Caco-2 (cell line): ENCODE measurements at regions not wholly inside any gene's neighbourhood (a gene's known extent, or its start where the extent isn't known, plus 50 kb on each side); places are given as distances from the start of the nearest gene placed in this dataset.

ENCODE experiments used
- BruUV-seq: library from RNA; stranded (reverse); fragments of 400-500 nt; replicated peaks from 2 replicates; lab custom pipeline; 2021; lab: Mats Ljungman, UMichigan
- CTCF ChIA-PET: fragments of 300-600 bp; sonication (Branson Sonifier 250); formaldehyde crosslinking; loops from one replicate; lab custom pipeline; 2022; ENCODE audit warnings: antibody characterized with exemption; lab: Charles Lee
- POLR2A ChIA-PET: fragments of 300-600 bp; sonication (Branson Sonifier 250); formaldehyde crosslinking; loops from one replicate; lab custom pipeline; 2022; ENCODE audit warnings: antibody characterized with exemption; lab: Charles Lee
- DNase-seq, 2 experiments: peaks; one replicate each; pipeline versions ENCODE4 v3.0.0 to v3.0.0-alpha.2; 2020 to 2022
- H3K27me3 ChIP-seq: replicated peaks from 2 replicates; pipeline ENCODE4 v1.6.0; 2011; ENCODE audit warnings: low read length; ENCODE audit not compliant: control insufficient read depth, insufficient read depth
- H3K36me3 ChIP-seq: 2 replicates; pipeline ENCODE4 v1.5.1; 2011; ENCODE audit warnings: low read length; ENCODE audit not compliant: control insufficient read depth, insufficient read depth
- H3K4me1 ChIP-seq: fragments of 250-450 bp; sonication (Bioruptor Pico); 2 replicates; pipeline ENCODE4 v1.5.1; 2020; ENCODE audit warnings: mild to moderate bottlenecking
- H3K4me3 ChIP-seq: 2 replicates; pipeline ENCODE4 v1.5.1; 2011; ENCODE audit warnings: low read depth, mild to moderate bottlenecking, control low read depth, low read length
- H3K9me3 ChIP-seq: fragments of 250-450 bp; sonication (Bioruptor Pico); 2 replicates; pipeline ENCODE4 v1.5.1; 2020; ENCODE audit warnings: mild to moderate bottlenecking, moderate library complexity
- H3K27ac Mint-ChIP-seq: one replicate; pipeline ENCODE4 v1.8.0; 2022; ENCODE audit warnings: mixed read lengths; ENCODE audit not compliant: unreplicated experiment
- H3K27me3 Mint-ChIP-seq: one replicate; pipeline ENCODE4 v1.8.0; 2022; ENCODE audit warnings: mixed read lengths; ENCODE audit not compliant: insufficient read depth, unreplicated experiment
- H3K36me3 Mint-ChIP-seq: one replicate; pipeline ENCODE4 v1.8.0; 2022; ENCODE audit warnings: mild to moderate bottlenecking, mixed read lengths; ENCODE audit not compliant: insufficient read depth, unreplicated experiment
- H3K4me1 Mint-ChIP-seq: one replicate; pipeline ENCODE4 v1.8.0; 2022; ENCODE audit warnings: low read depth, mixed read lengths; ENCODE audit not compliant: unreplicated experiment
- H3K4me3 Mint-ChIP-seq: one replicate; pipeline ENCODE4 v1.8.0; 2022; ENCODE audit warnings: mild to moderate bottlenecking, moderate library complexity, mixed read lengths; ENCODE audit not compliant: unreplicated experiment
- H3K9me3 Mint-ChIP-seq: one replicate; pipeline ENCODE4 v1.8.0; 2022; ENCODE audit warnings: mixed read lengths; ENCODE audit not compliant: unreplicated experiment
- CTCF ChIP-seq, 2 experiments: fragments of 200-600 bp in 1 of 2; IDR thresholded peaks; 1 replicate in 1 of 2; 2 replicates in 1 of 2; pipeline versions ENCODE4 v1.5.1 to v1.8.0; 2011 to 2022; ENCODE audit warnings: antibody characterized with exemption in 1 of 2, control low read depth in 1 of 2, inconsistent platforms in 1 of 2, low read depth in 1 of 2, low read length in 1 of 2, mild to moderate bottlenecking in 1 of 2, moderate library complexity in 1 of 2; ENCODE audit not compliant: insufficient read depth in 1 of 2, severe bottlenecking in 1 of 2, unreplicated experiment in 1 of 2
- intact Hi-C: fragments of 100-400 bp; cut with micrococcal nuclease; formaldehyde crosslinking; loops from one replicate; pipeline ENCODE4 v1.10.0; 2022; ENCODE audit not compliant: unreplicated experiment

DNA sequence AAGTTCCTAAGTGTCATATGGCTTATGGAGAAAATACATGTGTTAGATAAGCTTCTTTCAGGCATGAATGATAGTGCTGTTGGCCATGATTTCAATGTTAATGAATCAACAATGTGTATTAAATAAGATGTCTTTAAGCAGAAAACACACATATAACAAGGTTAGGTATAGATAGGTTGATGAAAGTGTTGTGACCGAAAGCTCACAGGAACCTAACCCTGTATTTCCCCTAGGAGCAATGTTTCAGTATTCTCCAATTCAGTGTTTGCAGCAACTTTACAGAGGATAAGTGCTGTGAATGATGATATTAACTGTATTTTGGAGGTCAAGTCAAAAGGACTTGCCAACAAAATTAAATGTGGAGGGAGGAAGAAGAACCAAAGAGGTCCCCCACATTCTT lies 82.8 kb upstream of the PRDM11 start:
- intact Hi-C loops: no loop called here
- BruUV-seq: no TSS peak
- Histone ChIP-seq H3K9me3 (no peaks in the 10 kb centered on the region), H3K27me3 (no peaks in the 10 kb centered on the region), H3K36me3 (no peaks in the 10 kb centered on the region), H3K4me3 (no peak overlapping the region), H3K4me1 (no peaks in the 10 kb centered on the region)
- H3K27me3 Mint-ChIP-seq: peaks cover 7% of the 10 kb centered on the region
- H3K36me3 Mint-ChIP-seq: no peaks in the 10 kb centered on the region
- no peak overlapping the region for H3K4me3 Mint-ChIP-seq
- no peak overlapping the region for H3K27ac Mint-ChIP-seq
- TF ChIP-seq CTCF (IDR thresholded peaks at IDR 0.05; ENCODE audit: insufficient read depth in 1 of 2, low read depth in 1 of 2, low read length in 1 of 2, severe bottlenecking in 1 of 2, unreplicated experiment in 1 of 2): no peak
- no peaks in the 10 kb centered on the region for H3K4me1 Mint-ChIP-seq
- ChIA-PET POLR2A (no interaction called here), CTCF (no interaction called here)
- DNase-seq: no peak
- H3K9me3 Mint-ChIP-seq: no peaks in the 10 kb centered on the region

- no peak for DNase-seq
- no peak for TF ChIP-seq CTCF (IDR thresholded peaks at IDR 0.05; ENCODE audit: insufficient read depth in 1 of 2, low read depth in 1 of 2, low read length in 1 of 2, severe bottlenecking in 1 of 2, unreplicated experiment in 1 of 2)
- no peaks in the 10 kb centered on the region for H3K36me3 ChIP-seq
- no TSS peak for BruUV-seq
- POLR2A ChIA-PET: no interaction called here
- no peak overlapping the region for H3K27ac Mint-ChIP-seq
- H3K4me1 Mint-ChIP-seq: no peaks in the 10 kb centered on the region
- CTCF ChIA-PET: interaction anchor here (0.7 kb wide), 2 partner anchors 176 to 662 kb away, joined by 3 to 4 read pairs; no protein-coding TSS in a partner anchor
- H3K9me3 ChIP-seq: no peaks in the 10 kb centered on the region
- no peak overlapping the region for H3K4me3 ChIP-seq
- H3K27me3 ChIP-seq: peaks cover 2% of the 10 kb centered on the region
- intact Hi-C loops: no loop called here
- H3K4me1 ChIP-seq: no peaks in the 10 kb centered on the region
- H3K36me3 Mint-ChIP-seq: no peaks in the 10 kb centered on the region
- no peaks in the 10 kb centered on the region for H3K9me3 Mint-ChIP-seq
- peaks cover 20% of the 10 kb centered on the region for H3K27me3 Mint-ChIP-seq
- H3K4me3 Mint-ChIP-seq: no peak overlapping the region
Measured at GRCh38 chr11:45067966-45068365, 78.5 kb upstream of the PRDM11 start.

- H3K4me3 ChIP-seq: no peak overlapping the region
- H3K36me3 ChIP-seq: no peaks in the 10 kb centered on the region
- intact Hi-C loops: no loop called here
- no peaks in the 10 kb centered on the region for H3K9me3 Mint-ChIP-seq
- H3K9me3 ChIP-seq: no peaks in the 10 kb centered on the region
- no peak overlapping the region for H3K27ac Mint-ChIP-seq
- H3K4me3 Mint-ChIP-seq: no peak overlapping the region
- H3K36me3 Mint-ChIP-seq: no peaks in the 10 kb centered on the region
- H3K27me3 Mint-ChIP-seq: peaks cover 28% of the 10 kb centered on the region
- no peak for TF ChIP-seq CTCF (IDR thresholded peaks at IDR 0.05; ENCODE audit: insufficient read depth in 1 of 2, low read depth in 1 of 2, low read length in 1 of 2, severe bottlenecking in 1 of 2, unreplicated experiment in 1 of 2)
- DNase-seq: no peak
- H3K4me1 ChIP-seq: no peaks in the 10 kb centered on the region
- BruUV-seq: no TSS peak
- POLR2A ChIA-PET: no interaction called here
- H3K27me3 ChIP-seq: peaks cover 2% of the 10 kb centered on the region
- CTCF ChIA-PET: no interaction called here
- H3K4me1 Mint-ChIP-seq: no peaks in the 10 kb centered on the region
Measured at GRCh38 chr11:45071232-45071631, 75.2 kb upstream of the PRDM11 start.
